ENCODE measurements at regions not wholly inside any gene's neighbourhood (a gene's known extent, or its start where the extent isn't known, plus 50 kb on each side); places are given as distances from the start of the nearest gene placed in this dataset.
"Not testable (repeated sequence)": the region's sequence is repeated elsewhere in the genome, so short reads cannot be mapped to it uniquely, and the experiment has no call there.

DNA sequence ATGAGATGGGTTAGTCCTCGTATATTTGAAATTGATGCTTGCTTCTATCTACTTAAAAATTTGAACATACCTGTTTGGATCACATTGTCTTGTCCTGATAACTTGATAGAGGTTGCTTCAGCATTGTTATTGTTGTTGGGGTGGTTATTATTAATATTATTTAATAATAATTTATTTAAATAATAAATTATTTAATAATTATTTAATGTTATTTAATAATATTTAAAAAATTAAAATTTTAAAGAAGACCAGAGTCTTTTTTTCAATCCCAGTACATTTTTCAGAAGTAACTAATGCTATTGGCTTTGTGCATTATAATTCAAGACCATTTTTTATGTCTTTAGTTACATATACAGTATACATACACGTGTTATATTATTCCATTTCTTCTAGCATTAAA, 116.6 kb upstream of the DUSP22 start:
- CTCF ChIA-PET, result no interaction called here
- no peak overlapping the region for H3K4me3 Mint-ChIP-seq
- peaks cover 22 to 23% of the 10 kb centered on the region in 2 donors for H3K27me3 Mint-ChIP-seq
- no peak overlapping the region for H3K4me3 ChIP-seq (ENCODE audit: low read length)
- no peaks in the 10 kb centered on the region for H3K9me3 ChIP-seq (ENCODE audit: low read length)
- H3K27ac Mint-ChIP-seq, result no peak overlapping the region
- no peaks in the 10 kb centered on the region for H3K4me1 ChIP-seq (ENCODE audit: insufficient read depth, low read length)
- H3K27me3 ChIP-seq (ENCODE audit: insufficient read depth, low read length, poor library complexity, severe bottlenecking), result no peaks in the 10 kb centered on the region
- no peak for DNase-seq
- no peaks in the 10 kb centered on the region for H3K36me3 ChIP-seq (ENCODE audit: insufficient read depth, low read length)
- no peak overlapping the region for H3K27ac ChIP-seq (ENCODE audit: low read depth, low read length)
- peaks cover 1 to 7% (median 6%) of the 10 kb centered on the region in 3 donors for H3K4me1 Mint-ChIP-seq
- peaks cover 0 to 5% (median 2%) of the 10 kb centered on the region in 5 donors for H3K9me3 Mint-ChIP-seq
- peaks cover 0 to 2% (median 0%) of the 10 kb centered on the region in 3 donors for H3K36me3 Mint-ChIP-seq
- POLR2A ChIA-PET, result no interaction called here

DNA sequence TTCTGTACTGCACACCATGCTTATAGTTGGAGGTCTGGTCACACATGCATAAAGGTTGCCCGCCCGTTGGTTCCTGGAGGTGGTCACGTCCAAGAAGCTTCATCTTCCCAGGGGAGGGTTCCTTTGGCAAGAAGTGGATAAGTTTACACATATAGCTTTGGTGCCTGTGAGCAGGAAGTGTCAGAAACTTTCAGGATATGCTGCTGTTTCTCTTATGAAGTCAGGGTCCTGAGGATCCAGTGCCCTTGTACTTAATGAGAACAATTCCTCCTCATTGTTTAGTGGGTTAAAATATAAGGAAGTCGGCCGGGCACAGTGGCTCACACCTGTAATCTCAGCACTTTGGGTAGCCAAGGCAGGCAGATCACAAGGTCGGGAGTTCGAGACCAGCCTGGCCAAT, 115.5 kb upstream of the DUSP22 start:
- no peak overlapping the region for H3K27ac ChIP-seq (ENCODE audit: low read depth, low read length)
- CTCF ChIA-PET, result no interaction called here
- H3K27me3 ChIP-seq (ENCODE audit: insufficient read depth, low read length, poor library complexity, severe bottlenecking), result no peaks in the 10 kb centered on the region
- DNase-seq, result no peak
- H3K9me3 Mint-ChIP-seq, result peaks cover 0 to 3% (median 2%) of the 10 kb centered on the region in 5 donors
- H3K4me3 Mint-ChIP-seq, result no peak overlapping the region
- H3K4me1 ChIP-seq (ENCODE audit: insufficient read depth, low read length), result no peaks in the 10 kb centered on the region
- peaks cover 15 to 18% of the 10 kb centered on the region in 2 donors for H3K27me3 Mint-ChIP-seq
- POLR2A ChIA-PET, result no interaction called here
- peaks cover 0 to 2% (median 0%) of the 10 kb centered on the region in 3 donors for H3K36me3 Mint-ChIP-seq
- H3K9me3 ChIP-seq (ENCODE audit: low read length), result no peaks in the 10 kb centered on the region
- peaks cover 3 to 16% (median 16%) of the 10 kb centered on the region in 3 donors for H3K4me1 Mint-ChIP-seq
- no peak overlapping the region for H3K4me3 ChIP-seq (ENCODE audit: low read length)
- no peaks in the 10 kb centered on the region for H3K36me3 ChIP-seq (ENCODE audit: insufficient read depth, low read length)
- H3K27ac Mint-ChIP-seq, result no peak overlapping the region

DNA sequence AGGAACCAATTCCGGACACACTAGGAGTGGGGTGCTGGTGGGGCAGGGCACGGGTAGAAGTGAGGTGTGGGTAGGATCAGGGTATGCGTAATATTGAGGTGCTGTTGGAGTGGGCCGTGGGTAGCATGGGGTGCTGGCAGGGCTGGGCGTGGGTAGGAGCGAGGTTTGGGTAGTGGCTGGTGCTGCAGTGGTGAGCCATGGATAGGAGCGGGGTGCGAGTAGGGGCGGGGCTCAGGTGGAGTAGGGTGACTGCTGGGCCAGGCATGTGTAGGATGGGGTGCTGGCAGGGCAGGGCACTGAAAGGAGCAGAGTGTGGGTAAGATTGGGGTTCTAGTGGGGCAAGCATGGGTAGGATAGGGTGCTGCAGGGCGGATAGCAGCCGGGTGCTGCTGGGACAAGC, 114.2 kb upstream of the DUSP22 start:
- Histone ChIP-seq H3K4me3 (ENCODE audit: low read length) (no peak overlapping the region), H3K9me3 (ENCODE audit: low read length) (no peaks in the 10 kb centered on the region), H3K27ac (ENCODE audit: low read depth, low read length) (no peak overlapping the region), H3K27me3 (ENCODE audit: insufficient read depth, low read length, poor library complexity, severe bottlenecking) (no peaks in the 10 kb centered on the region), H3K4me1 (ENCODE audit: insufficient read depth, low read length) (no peaks in the 10 kb centered on the region), H3K36me3 (ENCODE audit: insufficient read depth, low read length) (no peaks in the 10 kb centered on the region)
- Mint-ChIP-seq H3K36me3 (no peaks in the 10 kb centered on the region), H3K9me3 (peaks cover 0 to 2% (median 0%) of the 10 kb centered on the region in 5 donors), H3K27ac (no peak overlapping the region), H3K4me1 (peaks cover 3 to 16% (median 16%) of the 10 kb centered on the region in 3 donors), H3K27me3 (peaks cover 13 to 14% of the 10 kb centered on the region in 2 donors), H3K4me3 (no peak overlapping the region)
- DNase-seq, result no peak
- ChIA-PET POLR2A (no interaction called here), CTCF (interaction anchor here (1.3 kb wide), 1 partner anchor 9 kb away, joined by 3 read pairs; no protein-coding TSS in a partner anchor)

DNA sequence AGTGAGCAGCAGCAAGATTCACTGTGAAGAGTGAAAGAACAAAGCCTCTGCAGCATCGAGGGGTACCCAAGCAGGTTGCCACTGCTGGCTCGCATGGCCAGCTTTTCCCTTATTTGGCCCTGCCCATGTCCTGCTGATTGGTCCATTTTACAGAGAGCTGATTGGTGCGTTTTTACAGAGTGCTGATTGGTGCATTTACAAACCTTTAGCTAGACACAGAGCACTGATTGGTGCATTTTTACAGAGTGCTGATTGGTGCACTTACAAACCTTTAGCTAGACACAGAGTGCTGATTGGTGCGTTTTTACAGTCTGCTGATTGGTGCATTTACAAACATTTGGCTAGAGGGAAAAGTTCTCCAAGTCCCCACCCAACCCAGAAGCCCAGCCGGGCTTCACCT, 113.4 kb upstream of the DUSP22 start:
- H3K36me3 ChIP-seq (ENCODE audit: insufficient read depth, low read length); H3K27ac Mint-ChIP-seq; DNase-seq; H3K27ac ChIP-seq (ENCODE audit: low read depth, low read length); H3K9me3 Mint-ChIP-seq; H3K4me3 Mint-ChIP-seq; H3K36me3 Mint-ChIP-seq; H3K4me3 ChIP-seq (ENCODE audit: low read length); H3K9me3 ChIP-seq (ENCODE audit: low read length); H3K27me3 ChIP-seq (ENCODE audit: insufficient read depth, low read length, poor library complexity, severe bottlenecking); POLR2A ChIA-PET; H3K4me1 ChIP-seq (ENCODE audit: insufficient read depth, low read length): not testable (repeated sequence)
- CTCF ChIA-PET, result interaction anchor here (1.4 kb wide), 1 partner anchor 10 kb away, joined by 8 read pairs; no protein-coding TSS in a partner anchor
- peaks cover 3 to 16% (median 16%) of the 10 kb centered on the region in 3 donors for H3K4me1 Mint-ChIP-seq
- H3K27me3 Mint-ChIP-seq, result peaks cover 13 to 14% of the 10 kb centered on the region in 2 donors

DNA sequence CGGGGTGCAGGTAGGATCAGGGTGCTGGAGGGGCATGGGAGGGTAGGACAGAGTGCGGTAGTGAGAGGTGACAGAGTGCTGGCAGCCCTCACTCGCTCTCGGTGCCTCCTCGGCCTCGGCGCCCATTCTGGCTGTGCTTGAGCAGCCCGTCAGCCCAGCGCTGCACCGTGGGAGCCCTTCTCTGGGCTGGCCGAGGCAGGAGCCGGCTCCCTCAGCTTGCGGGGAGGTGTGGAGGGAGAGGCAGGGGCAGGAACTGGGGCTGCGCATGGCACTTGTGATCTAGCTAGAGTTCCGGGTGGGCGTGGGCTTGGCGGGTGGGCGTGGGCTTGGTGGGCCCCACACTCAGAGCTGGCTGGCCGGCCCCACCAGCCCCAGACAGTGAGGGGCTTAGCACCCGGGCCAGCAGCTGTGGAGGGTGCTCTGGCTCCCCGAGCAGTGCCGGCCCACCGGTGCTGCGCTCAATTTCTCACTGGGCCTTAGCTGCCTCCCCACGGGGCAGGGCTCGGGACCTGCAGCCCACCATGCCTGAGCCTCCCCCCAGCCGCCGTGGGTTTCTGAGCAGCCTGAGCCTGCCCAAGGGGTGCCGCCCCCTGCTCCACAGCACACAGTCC, 112.8 kb upstream of the DUSP22 start:
- H3K27me3 Mint-ChIP-seq, result peaks cover 14 to 15% of the 10 kb centered on the region in 2 donors
- H3K4me1 Mint-ChIP-seq, result peaks cover 3 to 16% (median 16%) of the 10 kb centered on the region in 3 donors
- H3K27ac Mint-ChIP-seq, result no peak overlapping the region
- Histone ChIP-seq H3K27ac (ENCODE audit: low read depth, low read length) (no peak overlapping the region), H3K4me1 (ENCODE audit: insufficient read depth, low read length) (no peaks in the 10 kb centered on the region), H3K9me3 (ENCODE audit: low read length) (no peaks in the 10 kb centered on the region), H3K36me3 (ENCODE audit: insufficient read depth, low read length) (no peaks in the 10 kb centered on the region), H3K27me3 (ENCODE audit: insufficient read depth, low read length, poor library complexity, severe bottlenecking) (no peaks in the 10 kb centered on the region), H3K4me3 (ENCODE audit: low read length) (no peak overlapping the region)
- no peak overlapping the region for H3K4me3 Mint-ChIP-seq
- no peak for DNase-seq
- H3K9me3 Mint-ChIP-seq, result peaks cover 0 to 2% (median 0%) of the 10 kb centered on the region in 5 donors
- CTCF ChIA-PET, result interaction anchor here (1.4 kb wide), 1 partner anchor 9 kb away, joined by 8 read pairs; no protein-coding TSS in a partner anchor
- no peaks in the 10 kb centered on the region for H3K36me3 Mint-ChIP-seq
- POLR2A ChIA-PET, result interaction anchor here (0.5 kb wide), 1 partner anchor 116 kb away, joined by 4 read pairs; no protein-coding TSS in a partner anchor

DNA sequence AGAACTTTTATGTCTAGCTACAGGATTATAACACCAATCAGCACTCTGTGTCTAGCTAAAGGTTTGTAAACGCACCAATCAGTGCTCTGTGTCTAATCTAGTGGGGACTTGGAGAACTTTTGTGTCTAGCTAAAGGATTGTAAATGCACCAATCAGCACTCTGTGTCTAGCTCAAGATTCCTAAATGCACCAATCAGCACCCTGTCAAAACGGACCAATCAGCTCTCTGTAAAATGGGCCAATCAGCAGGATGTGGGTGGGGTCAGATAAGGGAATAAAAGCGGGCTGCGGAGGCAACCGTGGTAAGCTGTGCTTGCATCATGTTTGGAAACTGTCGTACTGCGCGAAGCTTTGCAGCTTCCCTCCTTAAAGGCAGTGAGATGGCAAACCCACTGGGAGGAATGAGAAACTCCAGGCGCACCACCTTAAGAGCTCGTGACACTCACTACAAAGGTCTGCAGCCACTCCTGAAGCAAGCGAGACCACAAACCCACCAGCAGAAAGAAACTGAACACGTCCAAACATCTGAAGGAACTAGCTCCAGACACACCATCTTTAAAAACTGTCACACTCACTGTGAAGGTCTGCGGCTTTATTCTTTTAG, 112.1 kb upstream of the DUSP22 start:
- not testable (repeated sequence) for H3K4me1 ChIP-seq (ENCODE audit: insufficient read depth, low read length); H3K27me3 ChIP-seq (ENCODE audit: insufficient read depth, low read length, poor library complexity, severe bottlenecking); H3K9me3 Mint-ChIP-seq; H3K27ac ChIP-seq (ENCODE audit: low read depth, low read length); H3K9me3 ChIP-seq (ENCODE audit: low read length); H3K36me3 ChIP-seq (ENCODE audit: insufficient read depth, low read length); H3K4me3 ChIP-seq (ENCODE audit: low read length); H3K36me3 Mint-ChIP-seq
- peaks cover 11 to 14% of the 10 kb centered on the region in 2 donors for H3K27me3 Mint-ChIP-seq
- H3K27ac Mint-ChIP-seq, result peak overlapping the region in 1 of 8 donors; percentile 47
- POLR2A ChIA-PET, result interaction anchor here (0.5 kb wide), 1 partner anchor 116 kb away, joined by 4 read pairs; no protein-coding TSS in a partner anchor
- peak in 1 of 5 donors; percentile 40 for DNase-seq
- H3K4me1 Mint-ChIP-seq, result peaks cover 3 to 16% (median 16%) of the 10 kb centered on the region in 3 donors
- peak overlapping the region in 2 of 7 donors; percentile 46 to 60 for H3K4me3 Mint-ChIP-seq
- CTCF ChIA-PET, result interaction anchor here (1.1 to 1.4 kb wide), 3 partner anchors 8 to 13 kb away, joined by 3 to 8 read pairs (median 3); no protein-coding TSS in a partner anchor

DNA sequence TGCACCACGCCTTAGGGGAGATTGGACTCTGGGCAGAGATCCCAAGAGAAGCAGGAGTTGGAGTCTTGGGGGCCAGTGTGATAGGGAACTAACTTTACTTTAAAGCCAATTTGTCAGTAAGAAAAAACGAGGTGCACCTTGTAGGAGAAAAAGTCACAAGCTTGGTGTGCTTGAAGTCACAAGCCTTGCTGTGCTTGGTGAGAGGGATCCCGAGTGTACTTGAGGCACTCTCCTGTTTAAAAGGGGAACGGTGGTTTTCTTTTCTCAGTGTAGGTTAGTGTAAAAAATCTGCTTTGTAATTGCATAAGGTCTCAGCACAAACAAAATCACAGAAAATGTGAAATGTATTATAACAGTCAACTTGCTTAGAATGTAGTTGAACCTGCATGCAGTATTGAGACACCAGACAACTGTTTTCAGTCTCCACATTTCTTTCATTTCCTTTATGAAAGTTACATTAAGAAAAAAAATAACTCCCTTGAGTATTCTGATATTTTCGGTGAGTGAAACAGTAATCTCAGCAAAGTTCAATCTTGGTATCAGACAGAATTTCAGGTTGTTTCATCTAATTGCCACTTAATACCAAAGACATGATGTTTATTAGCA, 111.1 kb upstream of the DUSP22 start:
- H3K4me1 Mint-ChIP-seq, result peaks cover 3 to 16% (median 16%) of the 10 kb centered on the region in 3 donors
- H3K27me3 ChIP-seq (ENCODE audit: insufficient read depth, low read length, poor library complexity, severe bottlenecking), result no peaks in the 10 kb centered on the region
- ChIA-PET POLR2A (no interaction called here), CTCF (interaction anchor here (1.1 to 1.2 kb wide), 2 partner anchors 12 to 13 kb away, joined by 3 read pairs; no protein-coding TSS in a partner anchor)
- H3K36me3 Mint-ChIP-seq, result no peaks in the 10 kb centered on the region
- peak overlapping the region in 1 of 7 donors; percentile 9 for H3K4me3 Mint-ChIP-seq
- peak overlapping the region in 1 of 8 donors; percentile 24 for H3K27ac Mint-ChIP-seq
- H3K9me3 ChIP-seq (ENCODE audit: low read length), result no peaks in the 10 kb centered on the region
- no peaks in the 10 kb centered on the region for H3K36me3 ChIP-seq (ENCODE audit: insufficient read depth, low read length)
- no peaks in the 10 kb centered on the region for H3K4me1 ChIP-seq (ENCODE audit: insufficient read depth, low read length)
- no peak overlapping the region for H3K4me3 ChIP-seq (ENCODE audit: low read length)
- peaks cover 0 to 2% (median 0%) of the 10 kb centered on the region in 5 donors for H3K9me3 Mint-ChIP-seq
- no peak overlapping the region for H3K27ac ChIP-seq (ENCODE audit: low read depth, low read length)
- no peak for DNase-seq
- peaks cover 11 to 14% of the 10 kb centered on the region in 2 donors for H3K27me3 Mint-ChIP-seq

DNA sequence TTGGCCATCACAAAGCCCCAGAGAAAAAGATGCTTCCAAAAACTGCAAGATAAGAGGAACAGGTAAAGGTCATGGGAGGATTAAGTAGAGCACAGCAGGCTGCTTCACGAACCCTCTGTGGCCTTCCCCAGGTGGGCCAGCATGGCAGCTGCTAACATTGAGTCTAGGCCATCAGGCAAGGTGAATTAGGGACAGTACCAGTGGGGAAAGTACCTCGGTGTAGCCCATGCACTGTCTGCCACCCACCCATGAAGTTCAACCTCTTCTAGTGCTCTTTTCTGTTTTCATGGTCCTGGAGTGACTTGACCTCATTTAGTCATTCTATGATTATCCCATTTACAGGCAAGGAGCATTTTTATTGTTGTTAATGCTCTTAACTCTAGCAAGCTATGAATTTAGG, 108.6 kb upstream of the DUSP22 start:
- H3K9me3 Mint-ChIP-seq, result no peaks in the 10 kb centered on the region
- Histone ChIP-seq H3K4me3 (ENCODE audit: low read length) (no peak overlapping the region), H3K27ac (ENCODE audit: low read depth, low read length) (no peak overlapping the region), H3K4me1 (ENCODE audit: insufficient read depth, low read length) (peaks cover 1% of the 10 kb centered on the region), H3K9me3 (ENCODE audit: low read length) (no peaks in the 10 kb centered on the region), H3K27me3 (ENCODE audit: insufficient read depth, low read length, poor library complexity, severe bottlenecking) (no peaks in the 10 kb centered on the region), H3K36me3 (ENCODE audit: insufficient read depth, low read length) (no peaks in the 10 kb centered on the region)
- H3K36me3 Mint-ChIP-seq, result no peaks in the 10 kb centered on the region
- no peak overlapping the region for H3K4me3 Mint-ChIP-seq
- CTCF ChIA-PET, result no interaction called here
- H3K27me3 Mint-ChIP-seq, result peaks cover 2 to 4% of the 10 kb centered on the region in 2 donors
- no peak overlapping the region for H3K27ac Mint-ChIP-seq
- peaks cover 3 to 18% (median 17%) of the 10 kb centered on the region in 3 donors for H3K4me1 Mint-ChIP-seq
- POLR2A ChIA-PET, result no interaction called here
- DNase-seq, result no peak

Measured in CD8-positive, alpha-beta memory T cell (primary cell).